ENCODE measurements at regions not wholly inside any gene's neighbourhood (a gene's known extent, or its start where the extent isn't known, plus 50 kb on each side); places are given as distances from the start of the nearest gene placed in this dataset.
A peak's percentile ranks its signal among the peaks of the same experiment; 100 is the strongest.

DNA sequence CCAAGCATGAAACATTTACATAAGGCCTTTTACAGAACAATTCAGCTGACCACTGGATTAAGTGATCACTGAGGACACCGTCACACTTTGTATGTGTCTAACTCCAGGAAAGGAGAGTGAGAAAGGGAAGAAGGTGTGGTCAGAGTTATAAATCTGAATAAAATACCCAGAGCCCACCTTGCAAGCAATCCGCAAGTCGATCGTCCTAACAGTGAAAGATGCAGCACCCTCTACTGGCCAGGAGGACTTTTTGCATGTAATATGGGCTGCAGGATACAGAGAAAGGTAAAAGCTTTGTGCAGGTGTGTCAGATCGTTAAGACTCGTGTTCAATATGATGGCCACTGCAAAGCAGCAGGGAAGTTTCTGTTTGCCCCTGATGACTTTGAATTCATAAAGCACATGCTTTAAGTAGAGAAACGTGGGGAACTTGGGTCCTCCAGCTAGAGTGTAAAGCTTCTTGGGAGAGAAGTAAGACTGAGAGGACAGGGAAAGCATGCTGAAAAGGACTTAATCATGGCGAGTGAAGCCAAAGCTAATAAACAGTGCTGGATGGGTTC lies 68.5 kb upstream of the BMPER start:
- no peak for TF ChIP-seq POLR2A (IDR thresholded peaks at IDR 0.05)
- TF ChIP-seq, protein P1, sequence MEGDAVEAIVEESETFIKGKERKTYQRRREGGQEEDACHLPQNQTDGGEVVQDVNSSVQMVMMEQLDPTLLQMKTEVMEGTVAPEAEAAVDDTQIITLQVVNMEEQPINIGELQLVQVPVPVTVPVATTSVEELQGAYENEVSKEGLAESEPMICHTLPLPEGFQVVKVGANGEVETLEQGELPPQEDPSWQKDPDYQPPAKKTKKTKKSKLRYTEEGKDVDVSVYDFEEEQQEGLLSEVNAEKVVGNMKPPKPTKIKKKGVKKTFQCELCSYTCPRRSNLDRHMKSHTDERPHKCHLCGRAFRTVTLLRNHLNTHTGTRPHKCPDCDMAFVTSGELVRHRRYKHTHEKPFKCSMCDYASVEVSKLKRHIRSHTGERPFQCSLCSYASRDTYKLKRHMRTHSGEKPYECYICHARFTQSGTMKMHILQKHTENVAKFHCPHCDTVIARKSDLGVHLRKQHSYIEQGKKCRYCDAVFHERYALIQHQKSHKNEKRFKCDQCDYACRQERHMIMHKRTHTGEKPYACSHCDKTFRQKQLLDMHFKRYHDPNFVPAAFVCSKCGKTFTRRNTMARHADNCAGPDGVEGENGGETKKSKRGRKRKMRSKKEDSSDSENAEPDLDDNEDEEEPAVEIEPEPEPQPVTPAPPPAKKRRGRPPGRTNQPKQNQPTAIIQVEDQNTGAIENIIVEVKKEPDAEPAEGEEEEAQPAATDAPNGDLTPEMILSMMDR (IDR thresholded peaks at IDR 0.05), result peak in 3 of 12 donors; percentile 7 to 15 (median 9)

Measured in heart left ventricle (tissue), 13 donors.